ENCODE measurements at regions not wholly inside any gene's neighbourhood (a gene's known extent, or its start where the extent isn't known, plus 50 kb on each side); places are given as distances from the start of the nearest gene placed in this dataset.

DNA sequence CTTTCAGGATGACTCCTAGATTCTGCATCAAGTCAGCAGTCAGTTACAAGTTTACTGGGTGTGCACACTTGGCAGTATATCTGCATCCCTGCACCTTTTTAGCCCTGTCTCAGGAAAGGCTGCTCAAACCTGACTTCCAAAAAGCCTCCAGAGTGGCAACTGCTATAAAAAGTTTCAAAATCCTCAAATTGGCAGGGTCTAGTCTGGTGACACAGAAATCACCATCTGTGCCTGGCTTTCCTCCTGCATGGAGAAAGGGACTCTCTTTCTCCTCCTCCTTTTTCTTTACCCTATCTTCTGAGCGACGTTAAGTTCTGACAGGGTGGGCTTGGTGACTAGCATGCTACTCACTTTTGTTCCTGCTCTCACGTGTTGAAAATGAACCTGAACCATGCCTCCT, 679.5 kb downstream of the C12orf50 start:
- no peak for DNase-seq
- WGBS, 4 donors = 87 to 97% (median 89%) methylated on average over 3 of the region's 3 CpGs
- no peaks in the 10 kb centered on the region for H3K4me1 ChIP-seq (replicated peaks in 1 of 2)
- no peaks in the 10 kb centered on the region for H3K27me3 ChIP-seq
- TF ChIP-seq, protein P1, sequence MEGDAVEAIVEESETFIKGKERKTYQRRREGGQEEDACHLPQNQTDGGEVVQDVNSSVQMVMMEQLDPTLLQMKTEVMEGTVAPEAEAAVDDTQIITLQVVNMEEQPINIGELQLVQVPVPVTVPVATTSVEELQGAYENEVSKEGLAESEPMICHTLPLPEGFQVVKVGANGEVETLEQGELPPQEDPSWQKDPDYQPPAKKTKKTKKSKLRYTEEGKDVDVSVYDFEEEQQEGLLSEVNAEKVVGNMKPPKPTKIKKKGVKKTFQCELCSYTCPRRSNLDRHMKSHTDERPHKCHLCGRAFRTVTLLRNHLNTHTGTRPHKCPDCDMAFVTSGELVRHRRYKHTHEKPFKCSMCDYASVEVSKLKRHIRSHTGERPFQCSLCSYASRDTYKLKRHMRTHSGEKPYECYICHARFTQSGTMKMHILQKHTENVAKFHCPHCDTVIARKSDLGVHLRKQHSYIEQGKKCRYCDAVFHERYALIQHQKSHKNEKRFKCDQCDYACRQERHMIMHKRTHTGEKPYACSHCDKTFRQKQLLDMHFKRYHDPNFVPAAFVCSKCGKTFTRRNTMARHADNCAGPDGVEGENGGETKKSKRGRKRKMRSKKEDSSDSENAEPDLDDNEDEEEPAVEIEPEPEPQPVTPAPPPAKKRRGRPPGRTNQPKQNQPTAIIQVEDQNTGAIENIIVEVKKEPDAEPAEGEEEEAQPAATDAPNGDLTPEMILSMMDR (IDR thresholded peaks at IDR 0.05) = no peak
- TF ChIP-seq POLR2A (IDR thresholded peaks at IDR 0.05) = no peak
- H3K4me3 ChIP-seq = no peak overlapping the region
- H3K27ac ChIP-seq = no peak overlapping the region
- intact Hi-C loops (cut with DNase I) = no loop called here
- no peaks in the 10 kb centered on the region for H3K9me3 ChIP-seq (replicated peaks in 1 of 3)
- H3K36me3 ChIP-seq (replicated peaks in 1 of 2) = no peaks in the 10 kb centered on the region

DNA sequence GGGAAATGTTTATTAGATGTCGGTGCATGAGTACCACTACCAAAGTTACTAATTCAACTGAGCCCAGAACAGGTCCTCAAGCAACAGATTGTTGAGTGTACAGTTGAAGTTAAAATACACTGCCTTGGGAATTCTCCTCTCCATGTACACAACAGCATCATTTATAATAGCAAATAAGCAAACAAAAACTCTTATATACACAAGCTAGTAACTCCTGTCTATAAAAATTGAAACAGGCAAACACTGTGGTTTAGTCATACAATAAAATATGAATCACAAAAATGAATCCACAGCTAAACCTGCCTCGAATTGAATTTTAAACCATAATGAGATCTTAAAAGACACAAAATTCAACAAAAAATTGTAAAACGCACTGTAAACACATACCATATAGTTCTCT, 681.1 kb downstream of the C12orf50 start:
- no peak overlapping the region for H3K4me3 ChIP-seq
- H3K4me1 ChIP-seq (replicated peaks in 1 of 2) = no peaks in the 10 kb centered on the region
- 76 to 89% (median 80%) methylated on average over 3 of the region's 3 CpGs for WGBS, 4 donors
- no peaks in the 10 kb centered on the region for H3K9me3 ChIP-seq (replicated peaks in 1 of 3)
- no peaks in the 10 kb centered on the region for H3K36me3 ChIP-seq (replicated peaks in 1 of 2)
- no peak overlapping the region for H3K27ac ChIP-seq
- DNase-seq = no peak
- intact Hi-C loops (cut with DNase I) = no loop called here
- TF ChIP-seq POLR2A (IDR thresholded peaks at IDR 0.05) = no peak
- TF ChIP-seq, protein P1 (IDR thresholded peaks at IDR 0.05) = no peak
- H3K27me3 ChIP-seq = no peaks in the 10 kb centered on the region

DNA sequence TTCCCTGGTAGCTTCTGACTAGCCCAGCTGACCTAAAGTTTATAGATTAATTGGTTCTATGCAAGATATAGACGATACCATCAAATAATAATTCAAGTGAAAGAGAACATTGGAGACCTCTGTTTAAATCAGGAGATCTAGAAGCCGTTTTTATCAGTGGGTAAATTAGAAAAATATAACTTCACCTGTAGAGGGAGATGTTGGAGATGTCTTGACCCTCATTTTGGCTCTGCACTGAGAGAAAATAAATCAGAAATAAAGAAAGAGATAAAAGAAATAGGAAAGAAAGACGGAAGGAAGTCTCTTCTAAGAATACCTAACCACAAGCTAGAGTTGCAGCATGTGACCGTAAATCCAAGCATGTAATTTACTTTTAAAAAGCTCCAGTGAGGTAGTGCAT, 684.5 kb downstream of the C12orf50 start:
- no peak overlapping the region for H3K4me3 ChIP-seq
- no peaks in the 10 kb centered on the region for H3K36me3 ChIP-seq (replicated peaks in 1 of 2)
- intact Hi-C loops (cut with DNase I) = no loop called here
- DNase-seq = no peak
- H3K4me1 ChIP-seq (replicated peaks in 1 of 2) = no peaks in the 10 kb centered on the region
- H3K27me3 ChIP-seq = no peaks in the 10 kb centered on the region
- peaks cover 0 to 5% (median 0%) of the 10 kb centered on the region in 3 donors for H3K9me3 ChIP-seq (replicated peaks in 1 of 3)
- TF ChIP-seq POLR2A (IDR thresholded peaks at IDR 0.05) = no peak
- TF ChIP-seq, protein P1 (IDR thresholded peaks at IDR 0.05) = peak in 1 of 6 experiments; percentile 7
- 55 to 63% (median 61%) methylated on average over 4 of the region's 4 CpGs for WGBS, 4 donors
- no peak overlapping the region for H3K27ac ChIP-seq

DNA sequence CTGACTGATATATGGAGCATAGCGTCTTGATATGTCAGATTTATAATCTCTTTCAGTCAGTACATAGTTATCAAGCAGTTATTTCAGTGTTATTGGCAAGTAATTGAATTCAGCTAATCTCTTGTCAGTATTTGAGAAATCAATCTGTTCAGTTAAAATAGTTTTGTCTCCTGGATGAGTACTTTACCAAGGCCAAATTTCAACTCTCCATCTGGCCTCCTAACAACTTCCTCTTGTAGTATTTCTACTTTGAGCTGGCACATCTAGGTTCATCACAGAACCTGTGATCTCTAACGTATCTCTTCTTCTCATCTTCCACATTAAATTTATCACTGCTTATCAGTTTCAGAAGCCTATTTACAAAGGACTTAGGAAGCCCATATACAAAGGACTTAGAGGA, 690.5 kb downstream of the C12orf50 start:
- no peak overlapping the region for H3K27ac ChIP-seq
- peaks cover 0 to 5% (median 0%) of the 10 kb centered on the region in 3 donors for H3K9me3 ChIP-seq (replicated peaks in 1 of 3)
- no peaks in the 10 kb centered on the region for H3K4me1 ChIP-seq (replicated peaks in 1 of 2)
- H3K27me3 ChIP-seq = no peaks in the 10 kb centered on the region
- TF ChIP-seq, protein P1 (IDR thresholded peaks at IDR 0.05) = no peak
- no peak for TF ChIP-seq POLR2A (IDR thresholded peaks at IDR 0.05)
- no peaks in the 10 kb centered on the region for H3K36me3 ChIP-seq (replicated peaks in 1 of 2)
- no peak overlapping the region for H3K4me3 ChIP-seq
- 52 to 66% (median 62%) methylated on average over 2 of the region's 2 CpGs for WGBS, 4 donors
- intact Hi-C loops (cut with DNase I) = no loop called here
- no peak for DNase-seq
